ENCODE measurements at regions not wholly inside any gene's neighbourhood (a gene's known extent, or its start where the extent isn't known, plus 50 kb on each side); places are given as distances from the start of the nearest gene placed in this dataset.

DNA sequence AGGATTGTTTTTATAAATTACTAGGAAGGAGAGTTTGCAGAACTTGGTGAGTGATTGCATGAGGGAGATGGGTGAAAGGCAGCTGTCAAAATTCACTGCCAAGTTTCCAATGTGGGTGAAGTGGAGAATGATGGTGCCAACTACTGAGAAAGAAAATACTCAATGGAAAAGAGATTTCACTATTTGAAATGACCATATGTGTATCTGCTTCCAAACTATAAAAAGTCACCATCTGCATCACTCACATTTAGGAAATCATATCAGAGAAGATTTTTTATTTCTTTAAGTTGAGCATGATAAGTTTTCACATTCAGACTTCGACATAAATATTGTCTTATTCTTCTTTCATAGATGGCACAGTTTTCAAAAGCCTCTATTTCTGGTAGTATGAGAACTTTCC is 570.0 kb upstream of the DSEL start:
- DNase-seq (ENCODE audit: low read depth), result no peak
- H3K4me3 ChIP-seq (ENCODE audit: control insufficient read depth, low read depth, low read length), result no peak overlapping the region
- TF ChIP-seq, protein P1, sequence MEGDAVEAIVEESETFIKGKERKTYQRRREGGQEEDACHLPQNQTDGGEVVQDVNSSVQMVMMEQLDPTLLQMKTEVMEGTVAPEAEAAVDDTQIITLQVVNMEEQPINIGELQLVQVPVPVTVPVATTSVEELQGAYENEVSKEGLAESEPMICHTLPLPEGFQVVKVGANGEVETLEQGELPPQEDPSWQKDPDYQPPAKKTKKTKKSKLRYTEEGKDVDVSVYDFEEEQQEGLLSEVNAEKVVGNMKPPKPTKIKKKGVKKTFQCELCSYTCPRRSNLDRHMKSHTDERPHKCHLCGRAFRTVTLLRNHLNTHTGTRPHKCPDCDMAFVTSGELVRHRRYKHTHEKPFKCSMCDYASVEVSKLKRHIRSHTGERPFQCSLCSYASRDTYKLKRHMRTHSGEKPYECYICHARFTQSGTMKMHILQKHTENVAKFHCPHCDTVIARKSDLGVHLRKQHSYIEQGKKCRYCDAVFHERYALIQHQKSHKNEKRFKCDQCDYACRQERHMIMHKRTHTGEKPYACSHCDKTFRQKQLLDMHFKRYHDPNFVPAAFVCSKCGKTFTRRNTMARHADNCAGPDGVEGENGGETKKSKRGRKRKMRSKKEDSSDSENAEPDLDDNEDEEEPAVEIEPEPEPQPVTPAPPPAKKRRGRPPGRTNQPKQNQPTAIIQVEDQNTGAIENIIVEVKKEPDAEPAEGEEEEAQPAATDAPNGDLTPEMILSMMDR (IDR thresholded peaks at IDR 0.05; ENCODE audit: control insufficient read depth, insufficient read depth, low read depth, low read length, missing control alignments), result no peak

GRCh38 chr18:68085251-68085650 is 568.7 kb upstream of the DSEL start:
- TF ChIP-seq, protein P1 (IDR thresholded peaks at IDR 0.05; ENCODE audit: control insufficient read depth, insufficient read depth, low read depth, low read length, missing control alignments), result no peak
- no peak overlapping the region for H3K4me3 ChIP-seq (ENCODE audit: control insufficient read depth, low read depth, low read length)
- DNase-seq (ENCODE audit: low read depth), result no peak

- H3K4me3 ChIP-seq (ENCODE audit: control insufficient read depth, low read depth, low read length), result no peak overlapping the region
- no peak for DNase-seq (ENCODE audit: low read depth)
- TF ChIP-seq, protein P1 (IDR thresholded peaks at IDR 0.05; ENCODE audit: control insufficient read depth, insufficient read depth, low read depth, low read length, missing control alignments), result no peak
These were observed 567.3 kb upstream of the DSEL start for GRCh38 chr18:68083776-68084175.

- TF ChIP-seq, protein P1 (IDR thresholded peaks at IDR 0.05; ENCODE audit: control insufficient read depth, insufficient read depth, low read depth, low read length, missing control alignments), result no peak
- peak; percentile 46 for DNase-seq (ENCODE audit: low read depth)
These were observed 566.6 kb upstream of the DSEL start for GRCh38 chr18:68083131-68083530.

GRCh38 chr18:68072744-68073143 is 556.2 kb upstream of the DSEL start:
- TF ChIP-seq, protein P1 (IDR thresholded peaks at IDR 0.05; ENCODE audit: control insufficient read depth, insufficient read depth, low read depth, low read length, missing control alignments), result no peak
- no peak overlapping the region for H3K4me3 ChIP-seq (ENCODE audit: control insufficient read depth, low read depth, low read length)
- no peak for DNase-seq (ENCODE audit: low read depth)

More at GRCh38 chr18:68083131-68083530, 566.6 kb upstream of the DSEL start:
- no peak overlapping the region for H3K4me3 ChIP-seq (ENCODE audit: control insufficient read depth, low read depth, low read length)

GRCh38 chr18:68060871-68061270 is 544.4 kb upstream of the DSEL start:
- no peak overlapping the region for H3K4me3 ChIP-seq (ENCODE audit: control insufficient read depth, low read depth, low read length)
- TF ChIP-seq, protein P1 (IDR thresholded peaks at IDR 0.05; ENCODE audit: control insufficient read depth, insufficient read depth, low read depth, low read length, missing control alignments), result no peak
- no peak for DNase-seq (ENCODE audit: low read depth)

- DNase-seq (ENCODE audit: low read depth), result peak; percentile 1
- TF ChIP-seq, protein P1 (IDR thresholded peaks at IDR 0.05; ENCODE audit: control insufficient read depth, insufficient read depth, low read depth, low read length, missing control alignments), result no peak
- no peak overlapping the region for H3K4me3 ChIP-seq (ENCODE audit: control insufficient read depth, low read depth, low read length)
These were observed 540.4 kb upstream of the DSEL start for GRCh38 chr18:68056936-68057335.

Data from AG09309 (cell line).